Activated CD4-positive, alpha-beta T cell treated with anti-CD3 and anti-CD28 coated beads, Interleukin-2, amount 50 U/mL, for 16 hours (primary cell): ENCODE measurements at regions not wholly inside any gene's neighbourhood (a gene's known extent, or its start where the extent isn't known, plus 50 kb on each side); places are given as distances from the start of the nearest gene placed in this dataset.
"Not testable (repeated sequence)": the region's sequence is repeated elsewhere in the genome, so short reads cannot be mapped to it uniquely, and the experiment has no call there.

ENCODE experiments used
- DNase-seq: peaks from one replicate; pipeline ENCODE4 v3.0.0-alpha.2; 2020

DNA sequence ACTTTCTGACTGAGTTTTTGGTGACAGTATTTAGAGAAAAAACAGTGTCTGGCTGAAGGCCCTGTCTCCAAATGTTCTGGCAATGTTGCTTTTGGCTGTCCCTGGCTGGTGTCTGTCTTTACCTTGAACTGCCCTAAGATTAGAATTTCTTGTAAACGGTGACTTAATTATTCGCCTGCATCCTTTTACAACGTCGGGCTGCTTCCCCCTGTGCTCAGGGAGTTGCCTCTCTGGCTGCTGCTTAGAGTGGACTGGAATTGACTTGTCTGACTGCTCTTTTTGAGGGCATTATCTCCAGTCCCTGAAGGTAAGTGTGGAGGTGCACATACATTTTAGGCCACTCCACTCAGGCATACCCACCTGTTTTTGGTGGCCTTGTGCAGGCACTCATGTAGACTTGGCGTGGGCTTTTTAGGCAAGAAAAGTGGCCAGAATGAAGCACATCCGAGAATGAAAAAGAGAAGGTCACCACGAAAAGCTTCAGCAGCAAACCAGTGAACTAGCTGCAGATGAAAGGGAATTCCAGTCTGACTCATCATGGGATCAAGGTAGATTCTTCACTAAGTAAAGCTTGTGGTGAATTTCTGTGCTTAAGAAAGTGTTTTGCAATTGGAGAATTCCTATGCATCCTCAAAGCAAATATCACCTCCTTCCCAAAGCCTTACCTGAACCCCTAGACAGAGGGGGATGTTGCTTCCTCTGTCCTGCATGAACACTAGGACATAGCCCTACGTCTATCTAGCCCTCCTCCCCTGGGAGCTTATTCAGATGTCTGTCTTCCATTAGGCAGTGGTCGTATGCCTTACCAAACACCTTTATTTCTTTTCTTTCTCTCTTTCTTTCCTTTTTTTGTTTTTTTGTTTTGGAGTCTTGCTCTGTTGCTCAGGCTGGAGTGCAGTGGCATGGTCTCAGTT lies 230.3 kb upstream of the TRIB2 start:
- DNase-seq, result no peak

DNA sequence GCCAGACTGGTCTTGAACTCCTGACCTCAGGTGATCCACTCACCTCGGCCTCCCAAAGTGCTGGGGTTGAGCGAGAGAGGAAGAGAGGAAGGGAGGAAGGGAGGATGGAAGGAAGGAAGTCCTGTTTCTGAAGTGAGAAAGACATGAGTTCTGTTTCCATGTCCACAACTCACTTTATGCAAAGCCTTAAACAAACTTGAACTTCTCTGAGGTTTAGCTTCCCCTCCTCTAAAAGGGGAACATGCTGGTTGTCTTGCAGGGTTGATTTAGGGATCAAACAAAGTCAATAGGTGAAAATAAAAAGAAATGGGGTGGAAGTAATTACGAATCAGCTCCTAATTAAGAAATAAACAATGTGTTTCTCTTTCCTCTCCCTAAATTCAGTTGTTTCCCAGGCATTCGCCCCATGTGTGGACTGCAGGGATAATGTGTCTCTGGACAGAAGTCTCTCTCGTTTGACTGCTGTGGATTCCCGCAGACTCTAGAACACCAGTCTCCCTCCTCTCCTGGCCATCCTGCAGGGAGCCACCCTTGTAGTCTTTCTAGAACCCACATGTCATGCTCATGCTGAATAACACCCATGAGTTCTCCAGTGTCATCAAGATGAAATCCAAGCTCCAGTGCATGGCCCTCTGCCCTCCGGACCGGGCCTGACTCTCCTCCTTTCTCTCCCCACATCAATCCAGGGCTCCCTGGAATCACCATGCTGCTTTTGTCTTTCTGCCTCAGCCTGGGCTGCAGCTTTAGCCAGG lies 229.3 kb upstream of the TRIB2 start:
- no peak for DNase-seq

DNA sequence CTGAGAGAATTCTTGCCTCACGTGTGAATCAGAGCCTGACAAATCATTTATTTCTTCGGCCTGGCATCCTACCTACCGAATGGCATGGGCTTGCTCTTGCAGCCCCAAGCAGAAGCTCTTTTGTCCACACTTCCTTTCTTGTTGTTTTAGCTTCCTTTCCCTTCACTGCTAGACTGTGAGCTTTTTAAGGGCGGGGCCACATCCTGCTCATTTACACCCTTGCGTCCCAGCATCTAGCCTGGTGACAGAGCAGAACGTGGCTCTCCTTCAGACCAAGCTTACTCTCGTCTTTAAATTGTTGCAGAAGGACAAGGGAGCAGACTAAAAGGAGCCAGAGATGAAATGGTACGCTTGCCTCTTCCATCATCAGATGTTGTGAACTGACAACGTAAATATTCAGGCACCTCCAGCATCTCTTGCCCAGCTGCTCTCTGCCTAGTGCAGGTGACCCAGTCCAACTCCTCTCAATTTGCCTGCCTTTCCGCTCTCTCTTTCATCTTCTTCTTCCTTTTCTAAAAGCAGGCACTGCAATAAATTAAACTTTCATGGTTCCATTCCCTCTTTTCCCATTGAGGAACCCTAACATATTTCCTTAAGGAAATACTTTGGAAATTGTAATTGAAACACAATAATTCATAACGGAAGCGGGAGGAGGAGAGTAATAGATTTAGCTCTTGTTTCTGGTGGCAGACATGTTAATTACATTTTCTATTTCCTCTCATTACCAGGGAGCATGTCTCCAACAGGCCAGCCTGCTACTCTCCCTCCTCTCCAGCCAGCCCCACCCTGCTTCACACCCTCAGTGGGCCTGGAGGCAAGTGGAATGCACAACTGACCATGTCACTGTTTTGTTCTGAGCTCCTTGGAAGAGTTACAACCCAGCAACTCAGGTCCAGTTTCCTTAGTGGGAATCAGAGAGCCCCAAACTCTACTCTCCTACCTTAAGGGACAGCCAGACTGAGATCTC lies 228.1 kb upstream of the TRIB2 start:
- peak; percentile 47 for DNase-seq

DNA sequence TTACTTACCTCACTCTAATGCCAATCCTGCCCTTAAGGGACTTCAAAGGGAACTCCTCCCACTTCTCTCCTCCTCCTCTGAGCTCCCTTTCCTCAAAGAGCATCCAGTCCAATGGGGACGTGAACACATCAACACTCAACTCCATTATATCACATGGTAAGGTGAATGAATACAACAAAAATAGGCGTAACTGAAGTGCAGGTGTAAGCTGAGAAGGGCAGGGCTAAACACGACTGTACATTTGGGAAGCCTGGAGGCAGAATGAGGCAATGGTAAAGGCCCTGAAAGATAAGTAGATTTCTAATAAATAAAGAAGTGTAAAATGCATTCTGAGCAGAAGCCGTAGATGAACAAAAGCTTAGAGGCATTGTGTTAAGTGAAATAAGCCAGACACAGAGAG lies 226.1 kb upstream of the TRIB2 start:
- no peak for DNase-seq

DNA sequence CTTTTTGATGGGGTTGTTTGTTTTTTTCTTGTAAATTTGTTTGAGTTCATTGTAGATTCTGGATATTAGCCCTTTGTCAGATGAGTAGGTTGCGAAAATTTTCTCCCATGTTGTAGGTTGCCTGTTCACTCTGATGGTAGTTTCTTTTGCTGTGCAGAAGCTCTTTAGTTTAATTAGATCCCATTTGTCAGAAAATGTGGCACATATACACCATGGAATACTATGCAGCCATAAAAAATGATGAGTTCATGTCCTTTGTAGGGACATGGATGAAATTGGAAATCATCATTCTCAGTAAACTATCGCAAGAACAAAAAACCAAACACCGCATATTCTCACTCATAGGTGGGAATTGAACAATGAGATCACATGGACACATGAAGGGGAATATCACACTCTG lies 224.4 kb upstream of the TRIB2 start:
- DNase-seq, result not testable (repeated sequence)

DNA sequence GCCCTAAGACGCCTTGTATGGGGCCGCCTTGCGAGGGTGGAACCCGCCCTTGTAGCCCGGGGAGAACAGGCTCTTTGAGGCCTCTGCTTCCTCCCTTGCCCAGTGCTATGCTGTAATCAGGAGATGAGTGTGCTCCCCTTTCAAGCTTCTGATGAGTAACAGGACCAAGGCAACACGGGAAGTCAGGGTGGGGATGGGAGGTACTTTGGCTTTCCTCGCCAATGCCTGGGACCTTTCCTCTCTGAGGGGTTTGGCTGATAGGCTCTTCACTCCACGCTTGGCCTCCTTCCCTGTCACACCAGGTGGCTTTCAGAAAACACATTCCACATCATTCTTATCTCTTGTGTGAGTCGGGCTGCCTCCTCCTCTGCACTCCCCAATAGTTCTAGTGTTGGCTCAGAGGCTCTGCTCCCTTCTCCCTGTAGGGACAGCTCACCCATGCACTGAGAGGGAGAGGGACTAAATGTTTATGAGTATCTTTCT lies 223.7 kb upstream of the TRIB2 start:
- DNase-seq, result peak; percentile 79

DNA sequence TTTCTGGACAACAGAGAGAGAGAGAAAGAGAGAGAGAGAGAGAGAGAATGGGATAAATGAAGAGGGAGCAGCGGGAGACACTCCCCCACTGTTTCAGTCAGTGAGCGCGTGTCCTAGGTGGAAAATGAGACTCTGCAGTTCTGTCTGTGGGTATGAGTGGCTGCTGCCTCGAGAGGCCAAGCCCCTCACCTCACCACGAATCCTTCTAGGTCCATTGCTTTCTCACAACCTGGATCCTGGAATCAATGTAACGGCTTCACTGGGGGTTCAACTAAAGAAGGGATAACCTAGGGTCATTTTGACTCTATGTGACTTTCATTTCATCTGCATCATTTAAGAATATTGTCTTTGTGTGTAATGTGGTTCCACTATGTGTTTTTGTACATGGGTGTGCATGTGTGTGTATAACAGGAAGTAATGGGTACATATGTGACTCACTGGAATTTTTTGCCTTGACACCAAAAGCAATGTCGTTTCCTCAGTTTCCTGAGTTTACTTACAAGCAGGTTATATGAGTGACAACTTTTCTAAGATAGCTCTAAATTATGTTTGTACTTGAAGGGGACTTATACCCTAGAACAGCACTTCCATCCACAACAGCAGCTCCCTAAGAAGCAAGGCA lies 221.4 kb upstream of the TRIB2 start:
- DNase-seq, result peak; percentile 41

DNA sequence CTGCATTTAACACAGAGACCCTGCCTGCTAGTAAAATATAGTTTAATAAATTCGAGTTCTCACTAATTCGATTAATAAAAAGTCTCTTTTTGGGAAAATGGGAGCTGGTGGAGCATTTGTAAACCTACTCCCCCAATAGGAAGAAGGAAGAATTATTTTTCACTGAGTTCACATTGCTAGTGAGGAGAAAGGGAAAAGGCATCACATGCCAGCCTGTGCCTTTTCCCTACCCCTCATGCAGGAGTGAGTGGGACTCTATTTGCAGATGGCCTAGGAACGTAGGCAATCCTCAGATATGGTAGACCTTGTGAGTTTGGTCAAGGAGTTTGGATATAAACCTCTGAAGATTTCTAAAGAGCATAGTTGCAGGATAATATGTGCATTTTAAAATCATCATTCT lies 218.4 kb upstream of the TRIB2 start:
- DNase-seq, result no peak

DNA sequence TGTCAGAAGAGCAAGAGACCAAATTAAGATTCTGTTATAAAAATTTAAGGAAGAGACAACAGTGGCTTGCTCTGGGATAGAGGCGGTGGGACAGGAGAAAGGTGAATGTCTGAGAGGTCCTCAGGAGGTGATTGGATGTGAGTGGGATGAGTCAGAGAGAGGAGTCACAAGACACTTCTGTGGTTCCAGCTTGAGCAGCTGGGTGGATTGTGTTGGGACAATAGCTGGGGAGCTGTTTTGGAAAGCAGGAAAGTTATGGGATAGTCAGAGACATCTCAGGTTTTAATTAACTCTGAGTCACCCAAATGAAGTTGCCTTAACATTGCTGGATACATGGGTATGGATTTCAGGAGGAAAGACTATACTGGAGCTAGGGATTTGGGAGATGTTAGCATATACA lies 218.0 kb upstream of the TRIB2 start:
- no peak for DNase-seq

DNA sequence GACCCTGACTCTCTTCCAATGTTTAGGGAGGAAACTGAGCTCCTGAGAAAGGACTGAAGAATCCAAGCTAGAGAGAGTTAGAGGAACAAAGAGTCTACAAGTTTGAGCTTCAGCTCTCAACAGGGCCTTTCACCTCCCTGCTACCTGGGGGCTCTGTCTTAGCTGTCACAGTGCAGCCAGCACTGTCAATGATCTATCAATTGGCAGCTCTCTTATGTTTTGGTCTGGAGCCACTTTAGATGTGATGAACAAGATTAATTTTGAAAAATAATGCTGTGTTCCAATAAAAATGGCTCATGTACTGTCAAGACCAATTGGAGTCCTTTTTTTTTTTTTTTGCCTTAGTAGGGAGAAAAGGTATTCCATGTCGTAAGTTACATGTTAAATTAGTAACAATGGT lies 215.8 kb upstream of the TRIB2 start:
- DNase-seq, result no peak

DNA sequence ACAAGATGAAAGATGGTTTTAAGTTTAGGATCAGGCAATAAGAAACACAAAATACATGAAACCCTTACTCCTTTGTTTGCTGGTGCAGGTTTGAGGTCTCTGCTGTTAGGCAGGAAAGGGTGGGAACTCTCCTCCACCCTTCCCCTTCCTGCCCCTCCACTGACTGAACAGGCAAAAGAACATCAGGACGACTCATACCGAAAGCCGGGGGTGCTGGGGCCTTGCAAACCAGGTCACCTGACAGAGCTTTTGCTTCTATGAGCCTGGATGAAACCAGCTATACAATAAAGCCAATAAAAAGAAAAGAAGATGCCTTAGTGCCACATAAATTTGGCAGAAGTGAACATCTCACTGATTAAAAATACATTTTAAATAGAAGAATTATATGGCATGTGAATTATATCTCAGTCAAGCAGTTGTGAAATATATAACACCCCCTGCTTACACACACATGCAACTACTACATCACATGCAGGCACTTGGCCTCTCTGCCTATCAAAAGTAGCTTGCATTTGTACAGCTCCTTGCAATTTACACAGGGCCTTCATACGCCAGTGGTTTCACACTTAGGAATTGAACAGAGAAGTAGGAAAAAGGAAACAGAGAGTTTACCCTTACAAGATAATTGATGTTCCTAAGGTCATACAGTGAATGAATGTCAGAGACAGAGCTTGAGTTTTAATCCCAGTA lies 215.1 kb upstream of the TRIB2 start:
- peak; percentile 93 for DNase-seq

DNA sequence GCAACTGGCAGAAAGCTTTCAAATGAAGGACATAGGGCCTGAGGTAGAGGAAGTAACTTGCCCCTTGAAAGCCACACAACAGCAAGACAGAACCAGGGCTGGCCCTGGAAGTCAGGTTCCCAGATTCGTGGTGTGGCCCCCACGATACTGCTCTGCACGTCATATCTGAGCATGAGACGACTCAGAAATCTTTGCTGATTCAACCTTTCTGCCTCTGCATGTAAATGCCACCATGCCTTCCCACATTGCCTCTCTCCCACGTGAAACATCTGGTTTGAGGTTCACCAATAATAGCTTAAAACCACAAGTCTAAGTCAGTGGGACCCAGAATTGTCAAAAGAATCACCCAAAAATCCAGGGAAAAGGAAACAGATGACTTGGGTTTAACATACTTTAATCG lies 214.0 kb upstream of the TRIB2 start:
- DNase-seq, result peak; percentile 58

DNA sequence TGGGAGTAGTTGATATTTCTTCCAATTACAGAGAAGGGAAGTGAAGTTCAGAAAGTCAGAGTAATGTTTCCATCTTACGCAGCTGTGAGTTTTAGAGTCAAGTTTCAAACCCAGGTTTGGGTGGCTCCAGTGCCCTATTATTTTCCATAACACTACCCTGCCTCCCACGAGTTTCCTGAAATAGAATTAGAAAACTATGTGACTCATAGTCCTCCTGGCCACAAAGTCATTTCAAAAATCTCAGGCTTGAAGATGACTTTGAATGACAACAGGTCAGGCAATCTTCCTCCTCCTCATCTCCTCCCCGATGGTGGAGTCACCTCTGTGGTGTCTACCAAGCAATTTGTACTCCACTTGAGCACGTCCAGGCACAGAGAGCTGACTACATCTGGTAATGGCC lies 212.3 kb upstream of the TRIB2 start:
- peak; percentile 84 for DNase-seq

DNA sequence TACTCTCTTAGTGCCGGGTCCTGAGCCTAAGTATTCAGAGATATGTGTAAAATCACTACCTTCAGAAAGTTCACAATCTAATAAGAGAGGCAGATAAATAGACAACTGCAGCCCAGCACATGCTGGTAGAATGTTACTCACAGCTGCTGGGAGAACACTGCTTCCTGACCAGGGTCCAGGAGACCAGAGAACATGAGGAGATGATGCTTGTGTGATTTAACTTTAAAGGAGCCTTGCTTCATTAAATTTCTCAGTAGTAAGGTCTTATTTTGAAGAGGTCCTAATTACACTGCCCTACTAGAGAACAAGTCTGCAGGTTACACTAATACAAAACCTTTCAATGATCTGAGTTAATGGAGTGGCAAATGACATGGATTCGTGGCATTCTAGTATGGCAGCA lies 209.9 kb upstream of the TRIB2 start:
- no peak for DNase-seq

DNA sequence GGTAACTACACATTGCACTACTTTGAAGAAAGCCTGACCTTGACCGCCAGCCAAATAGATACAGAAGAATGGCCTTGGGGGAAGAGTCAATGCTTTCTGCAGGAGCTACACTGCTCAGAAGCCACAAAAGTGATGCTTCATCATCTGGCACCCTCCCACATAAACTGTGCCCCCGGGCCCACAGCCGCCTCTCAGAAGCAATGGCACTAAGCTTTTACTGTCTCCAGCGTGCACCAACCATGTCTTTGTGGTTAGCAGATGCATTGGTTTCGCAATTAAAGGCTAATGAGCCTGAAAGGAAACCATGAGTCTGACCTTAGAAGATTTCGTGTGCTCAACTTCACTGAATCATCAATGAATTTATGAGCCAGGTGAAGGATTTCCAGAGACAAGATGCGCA lies 209.4 kb upstream of the TRIB2 start:
- peak; percentile 89 for DNase-seq

DNA sequence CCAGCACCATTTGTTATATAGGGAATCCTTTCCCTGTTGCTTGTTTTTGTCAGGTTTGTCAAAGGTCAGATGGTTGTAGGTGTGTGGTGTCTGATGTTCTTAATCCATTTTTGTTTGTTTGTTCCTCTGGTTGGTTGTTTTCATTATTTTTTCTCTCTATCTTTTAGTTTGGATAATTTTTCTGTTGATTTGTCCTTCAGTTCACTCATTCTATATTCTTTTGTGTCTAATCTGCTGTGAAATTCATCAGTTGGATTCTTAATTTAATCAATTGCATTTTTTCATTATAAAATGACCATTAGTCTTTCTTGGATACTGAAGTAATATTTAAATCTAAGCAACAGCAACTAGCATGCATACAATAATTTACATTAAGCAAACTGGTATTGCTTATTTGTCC lies 206.7 kb upstream of the TRIB2 start:
- DNase-seq, result no peak

DNA sequence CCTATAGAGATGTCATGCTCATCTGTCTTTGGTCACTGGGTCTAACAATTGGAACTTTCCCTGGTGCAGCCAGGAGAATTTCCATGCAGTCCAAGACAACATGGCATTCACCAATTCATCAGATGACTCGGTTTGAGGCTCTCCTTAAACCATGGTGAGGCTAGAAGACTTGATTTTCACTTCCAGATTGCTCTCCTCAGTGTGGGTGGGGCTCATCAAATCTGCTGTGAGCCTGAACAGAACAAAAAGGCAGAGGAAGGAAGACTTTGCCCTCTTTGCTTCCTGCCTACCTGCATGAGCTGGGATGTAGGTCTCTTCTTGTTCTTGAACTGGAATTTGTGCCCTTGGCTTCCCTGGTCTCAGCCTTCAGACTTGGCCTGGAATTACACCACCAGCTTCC lies 203.4 kb upstream of the TRIB2 start:
- no peak for DNase-seq

DNA sequence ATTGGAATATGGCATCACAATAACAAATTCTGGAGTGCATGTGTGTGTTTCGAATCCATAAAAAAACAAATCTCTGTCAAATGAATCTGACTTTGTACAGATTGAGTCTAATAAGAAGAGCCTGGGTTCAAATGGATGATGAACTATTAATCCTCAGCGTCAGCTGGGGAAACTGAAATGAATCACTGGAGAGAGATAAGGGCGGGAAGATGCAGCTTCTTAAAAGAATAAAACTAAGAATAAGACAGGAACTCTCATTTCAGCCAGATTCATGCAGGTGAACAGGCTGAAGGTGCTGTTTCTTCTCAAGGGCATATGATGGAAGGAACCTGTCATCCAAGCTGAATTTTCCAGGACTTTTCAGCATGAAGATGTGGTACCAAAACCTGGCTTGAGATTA lies 202.6 kb upstream of the TRIB2 start:
- no peak for DNase-seq

DNA sequence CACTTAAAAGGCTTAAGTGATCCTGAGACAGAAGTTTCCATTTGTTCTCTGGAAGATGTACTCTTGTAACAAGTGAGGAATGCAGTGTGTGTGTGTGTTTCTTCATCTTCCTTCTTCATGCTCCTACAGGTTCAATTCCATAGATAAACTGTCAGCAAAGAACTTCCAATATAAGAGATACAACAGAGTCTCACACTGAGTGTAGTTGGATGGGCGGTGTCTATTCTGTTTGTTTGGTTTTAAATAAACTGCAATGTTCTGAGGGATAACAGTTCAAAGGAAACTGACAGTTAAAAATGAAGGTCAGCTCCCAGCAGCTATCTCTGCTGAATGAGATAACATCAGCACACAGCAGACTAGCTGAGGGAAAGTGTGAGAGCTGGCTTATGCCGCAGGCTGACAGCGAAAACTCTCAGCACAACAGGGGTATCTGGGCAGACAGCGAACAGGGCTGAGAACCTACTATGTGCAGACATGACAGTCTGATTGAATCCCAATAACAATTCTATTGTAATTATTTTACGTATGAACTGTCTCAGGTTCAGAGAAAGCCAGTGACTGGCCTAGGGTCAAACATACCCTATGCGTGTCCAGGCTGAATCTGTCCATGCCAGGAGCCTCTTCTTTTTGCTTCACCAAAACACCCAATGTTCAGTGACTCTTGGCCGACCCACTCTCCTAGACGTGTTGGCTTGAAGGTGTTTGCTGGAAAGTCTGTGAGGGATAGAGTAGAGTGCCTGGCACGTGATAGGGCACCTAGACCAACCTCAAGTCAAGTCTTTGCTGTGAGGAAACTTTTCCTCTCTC lies 201.9 kb upstream of the TRIB2 start:
- peak; percentile 58 for DNase-seq

DNA sequence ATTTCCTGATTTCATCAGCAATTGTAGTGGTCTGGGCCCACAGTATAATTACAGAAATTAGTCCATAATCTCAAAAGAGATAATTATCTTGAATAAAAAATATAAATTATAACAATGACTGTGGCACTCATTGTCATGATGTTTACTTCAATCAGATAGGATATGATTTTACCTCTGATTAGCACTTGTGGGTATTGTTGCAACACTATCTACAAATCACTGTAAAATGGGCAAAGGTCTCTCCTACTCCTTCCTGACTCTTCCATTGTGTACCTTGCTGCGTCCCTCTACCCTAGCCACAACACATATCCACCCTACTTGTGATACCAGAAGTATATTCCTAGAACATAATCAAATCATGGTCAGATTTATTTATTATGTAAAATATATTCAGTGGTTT lies 200.9 kb upstream of the TRIB2 start:
- DNase-seq, result no peak
